Neural cell (in vitro differentiated cells): ENCODE measurements at regions not wholly inside any gene's neighbourhood (a gene's known extent, or its start where the extent isn't known, plus 50 kb on each side); places are given as distances from the start of the nearest gene placed in this dataset.
"Not testable (repeated sequence)": the region's sequence is repeated elsewhere in the genome, so short reads cannot be mapped to it uniquely, and the experiment has no call there.

Experiments
- H2AFZ ChIP-seq: fragments of 200-600, 300-800 bp; sonication (generic), shearing (Covaris generic); 2 replicates; pipeline ENCODE4 v1.6.0; 2014; ENCODE audit warnings: low read depth, mild to moderate bottlenecking, antibody characterized with exemption, low read length, moderate library complexity
- H3F3A ChIP-seq: fragments of 200-600 bp; shearing (Covaris generic); 2 replicates; pipeline ENCODE4 v1.6.1; 2016; ENCODE audit warnings: mild to moderate bottlenecking, moderate library complexity, mixed read lengths, antibody characterized with exemption, low read length; ENCODE audit not compliant: insufficient read depth, poor library complexity, severe bottlenecking
- H3K27ac ChIP-seq: fragments of 200-600, 300-800 bp; sonication (generic), shearing (Covaris generic); 2 replicates; pipeline ENCODE4 v1.5.1; 2014; ENCODE audit warnings: mild to moderate bottlenecking, low read length, moderate library complexity
- H3K27me3 ChIP-seq: fragments of 300-800, 200-600 bp; sonication (generic), shearing (Covaris generic); 2 replicates; pipeline ENCODE4 v1.6.0; 2014; ENCODE audit warnings: mild to moderate bottlenecking, low read depth, low read length, moderate library complexity; ENCODE audit not compliant: insufficient read depth
- H3K36me3 ChIP-seq: fragments of 300-800, 200-600 bp; sonication (generic), shearing (Covaris generic); 2 replicates; pipeline ENCODE4 v1.5.1; 2014; ENCODE audit warnings: mild to moderate bottlenecking, antibody characterized with exemption, low read length, moderate library complexity; ENCODE audit not compliant: insufficient read depth
- H3K4me2 ChIP-seq: fragments of 300-800, 200-600 bp; sonication (generic), shearing (Covaris generic); 2 replicates; pipeline ENCODE4 v1.6.0; 2014; ENCODE audit warnings: mild to moderate bottlenecking, low read length
- H3K4me3 ChIP-seq: fragments of 300-800, 200-600 bp; sonication (generic), shearing (Covaris generic); 2 replicates; pipeline ENCODE4 v1.5.1; 2014; ENCODE audit warnings: mild to moderate bottlenecking, low read length, moderate library complexity
- H3K79me2 ChIP-seq: fragments of 200-600 bp; shearing (Covaris generic); replicated peaks from 2 replicates; pipeline ENCODE4 v1.6.0; 2014; ENCODE audit warnings: mild to moderate bottlenecking, low read length, moderate library complexity; ENCODE audit not compliant: insufficient read depth
- H3K9ac ChIP-seq: fragments of 300-800, 200-600 bp; sonication (generic), shearing (Covaris generic); 2 replicates; pipeline ENCODE4 v1.6.1; 2016; ENCODE audit warnings: mild to moderate bottlenecking, low read length, mixed read lengths
- H3K9me2 ChIP-seq: fragments of 200-600 bp; shearing (Covaris generic); 2 replicates; pipeline ENCODE4 v1.6.1; 2016; ENCODE audit warnings: mild to moderate bottlenecking, low read length, mixed read lengths; ENCODE audit not compliant: insufficient read depth
- H3K9me3 ChIP-seq: fragments of 200-600, 300-800 bp; sonication (generic), shearing (Covaris generic); 2 replicates; pipeline ENCODE4 v1.6.1; 2016; ENCODE audit warnings: mild to moderate bottlenecking, mixed run types, low read length, moderate library complexity, mixed read lengths
- H4K20me1 ChIP-seq: fragments of 200-600 bp; shearing (Covaris generic); 2 replicates; pipeline ENCODE4 v1.6.1; 2016; ENCODE audit warnings: mild to moderate bottlenecking, mixed run types; ENCODE audit not compliant: insufficient read depth
- CTCF ChIP-seq: fragments of 450-650 bp; IDR thresholded peaks from 2 replicates; pipeline ENCODE4 v1.5.1; 2014; ENCODE audit warnings: antibody characterized with exemption, mild to moderate bottlenecking, moderate library complexity; ENCODE audit not compliant: poor library complexity, severe bottlenecking
- EP300 ChIP-seq: fragments of 450-650 bp; conservative IDR thresholded peaks from 2 replicates; pipeline ENCODE4 v1.6.1; 2014; ENCODE audit warnings: antibody characterized with exemption, mild to moderate bottlenecking, moderate library complexity; ENCODE audit not compliant: poor library complexity, severe bottlenecking
- EZH2 ChIP-seq: fragments of 200-600, 300-800 bp; shearing (Covaris generic), sonication (generic); IDR thresholded peaks from 2 replicates; pipeline ENCODE4 v1.6.1; 2014; ENCODE audit warnings: antibody characterized with exemption, low read length, borderline replicate concordance, mild to moderate bottlenecking; ENCODE audit not compliant: insufficient read depth, poor library complexity, severe bottlenecking
- MXI1 ChIP-seq: fragments of 450-650 bp; conservative IDR thresholded peaks from 2 replicates; pipeline ENCODE4 v1.6.1; 2014; ENCODE audit warnings: antibody characterized with exemption, mild to moderate bottlenecking; ENCODE audit not compliant: poor library complexity, severe bottlenecking
- POLR2AphosphoS5 ChIP-seq: IDR thresholded peaks from 2 replicates; pipeline ENCODE4 v1.6.1; 2012
- RAD21 ChIP-seq: fragments of 450-650 bp; conservative IDR thresholded peaks from 2 replicates; pipeline ENCODE4 v1.6.1; 2014; ENCODE audit warnings: antibody characterized with exemption, mild to moderate bottlenecking, moderate library complexity
- REST ChIP-seq: IDR thresholded peaks from 2 replicates; pipeline ENCODE4 v1.6.1; 2012; ENCODE audit warnings: borderline replicate concordance
- SMC3 ChIP-seq: fragments of 450-650 bp; conservative IDR thresholded peaks from 2 replicates; pipeline ENCODE4 v1.6.1; 2014; ENCODE audit warnings: antibody characterized with exemption, mild to moderate bottlenecking, moderate library complexity; ENCODE audit not compliant: poor library complexity
- TAF1 ChIP-seq: IDR thresholded peaks from 2 replicates; pipeline ENCODE4 v1.6.1; 2012; ENCODE audit warnings: low read depth

GRCh38 chr11:16587670-16588069 is 150.8 kb upstream of the C11orf58 start:
- no peaks in the 10 kb centered on the region for H3K27me3 ChIP-seq
- H3K9me2 ChIP-seq: no peaks in the 10 kb centered on the region
- no peaks in the 10 kb centered on the region for H4K20me1 ChIP-seq
- H3K36me3 ChIP-seq: no peaks in the 10 kb centered on the region
- no peak overlapping the region for H3K9ac ChIP-seq
- H3K27ac ChIP-seq: no peak overlapping the region
- peaks cover 50% of the 10 kb centered on the region for H3K79me2 ChIP-seq
- no peak overlapping the region for H3K4me3 ChIP-seq
- no peak overlapping the region for H2AFZ ChIP-seq
- H3K4me2 ChIP-seq: no peak overlapping the region
- no peaks in the 10 kb centered on the region for H3F3A ChIP-seq
- no peaks in the 10 kb centered on the region for H3K9me3 ChIP-seq
- TF ChIP-seq REST (no peak), EP300 (no peak), MXI1 (no peak), RAD21 (no peak), SMC3 (no peak), POLR2AphosphoS5 (no peak), TAF1 (no peak), EZH2 (no peak), CTCF (no peak)

GRCh38 chr11:16584569-16584968 is 153.9 kb upstream of the C11orf58 start:
- no peaks in the 10 kb centered on the region for H3K9me2 ChIP-seq
- no peak overlapping the region for H3K27ac ChIP-seq
- TF ChIP-seq EZH2: no peak
- TF ChIP-seq TAF1: no peak
- TF ChIP-seq MXI1: no peak
- no peak for TF ChIP-seq EP300
- TF ChIP-seq CTCF: no peak
- no peak for TF ChIP-seq REST
- TF ChIP-seq SMC3: no peak
- TF ChIP-seq RAD21: no peak
- no peak for TF ChIP-seq POLR2AphosphoS5
- H3K27me3 ChIP-seq: no peaks in the 10 kb centered on the region
- H3K4me3 ChIP-seq: no peak overlapping the region
- H3F3A ChIP-seq: no peaks in the 10 kb centered on the region
- peaks cover 3% of the 10 kb centered on the region for H3K9me3 ChIP-seq
- H3K79me2 ChIP-seq: peaks cover 42% of the 10 kb centered on the region
- no peaks in the 10 kb centered on the region for H4K20me1 ChIP-seq
- no peaks in the 10 kb centered on the region for H3K36me3 ChIP-seq
- H3K4me2 ChIP-seq: no peak overlapping the region
- no peak overlapping the region for H3K9ac ChIP-seq
- no peak overlapping the region for H2AFZ ChIP-seq

- H3K4me2 ChIP-seq, H3K9ac ChIP-seq, H4K20me1 ChIP-seq, H3K27ac ChIP-seq, H3F3A ChIP-seq, H3K9me3 ChIP-seq, H3K27me3 ChIP-seq, H2AFZ ChIP-seq, H3K4me3 ChIP-seq, H3K9me2 ChIP-seq, H3K36me3 ChIP-seq: not testable (repeated sequence)
- H3K79me2 ChIP-seq: peaks cover 30% of the 10 kb centered on the region
Observed at GRCh38 chr11:16581078-16581477, 157.4 kb upstream of the C11orf58 start.
